KMS-11 (cell line): ENCODE measurements at regions not wholly inside any gene's neighbourhood (a gene's known extent, or its start where the extent isn't known, plus 50 kb on each side); places are given as distances from the start of the nearest gene placed in this dataset.
"Not testable (repeated sequence)": the region's sequence is repeated elsewhere in the genome, so short reads cannot be mapped to it uniquely, and the experiment has no call there.

ENCODE experiments used
- H2AFZ ChIP-seq: fragments of 200-600 bp; sonication (generic); 2 replicates; pipeline ENCODE4 v1.6.1; 2016; ENCODE audit warnings: antibody characterized with exemption, mixed run types, low read depth
- H3K27ac ChIP-seq: fragments of 200-600 bp; sonication (generic); 2 replicates; pipeline ENCODE4 v1.6.1; 2016; ENCODE audit warnings: mild to moderate bottlenecking, mixed run types
- H3K27me3 ChIP-seq: fragments of 200-600 bp; sonication (generic); 2 replicates; pipeline ENCODE4 v1.6.1; 2017; ENCODE audit warnings: mild to moderate bottlenecking, low read depth, mixed run types, moderate library complexity; ENCODE audit not compliant: insufficient read depth
- H3K36me3 ChIP-seq: fragments of 200-600 bp; sonication (generic); 2 replicates; pipeline ENCODE4 v1.6.1; 2017; ENCODE audit warnings: mild to moderate bottlenecking, mixed run types; ENCODE audit not compliant: insufficient read depth
- H3K4me1 ChIP-seq: fragments of 200-600 bp; sonication (generic); 2 replicates; pipeline ENCODE4 v1.6.1; 2016; ENCODE audit warnings: mild to moderate bottlenecking, low read depth, mixed run types; ENCODE audit not compliant: poor library complexity, severe bottlenecking
- H3K4me2 ChIP-seq: fragments of 200-600 bp; sonication (generic); 2 replicates; pipeline ENCODE4 v1.7.0; 2016; ENCODE audit warnings: mild to moderate bottlenecking, mixed run types
- H3K4me3 ChIP-seq: fragments of 200-600 bp; sonication (generic); IDR thresholded peaks from 2 replicates; pipeline ENCODE4 v1.6.1; 2017; ENCODE audit warnings: low read depth, low read length, mixed read lengths; ENCODE audit not compliant: insufficient read depth
- H3K79me2 ChIP-seq: fragments of 200-600 bp; sonication (generic); 2 replicates; pipeline ENCODE4 v1.6.1; 2016; ENCODE audit warnings: low read depth, mixed run types; ENCODE audit not compliant: insufficient read depth
- H3K9ac ChIP-seq: fragments of 200-600 bp; sonication (generic); 2 replicates; pipeline ENCODE4 v1.6.1; 2016; ENCODE audit warnings: mild to moderate bottlenecking, mixed run types
- H4K20me1 ChIP-seq: fragments of 200-600 bp; sonication (generic); 2 replicates; pipeline ENCODE4 v1.6.1; 2016; ENCODE audit warnings: mild to moderate bottlenecking, mixed run types; ENCODE audit not compliant: insufficient read depth
- TF ChIP-seq, protein P1 (sequence below): fragments of 200-600 bp; sonication (generic); conservative IDR thresholded peaks from 2 replicates; pipeline ENCODE4 v1.6.1; 2017; ENCODE audit warnings: low read depth, mild to moderate bottlenecking, antibody characterized with exemption, low read length, moderate library complexity, mixed read lengths

DNA sequence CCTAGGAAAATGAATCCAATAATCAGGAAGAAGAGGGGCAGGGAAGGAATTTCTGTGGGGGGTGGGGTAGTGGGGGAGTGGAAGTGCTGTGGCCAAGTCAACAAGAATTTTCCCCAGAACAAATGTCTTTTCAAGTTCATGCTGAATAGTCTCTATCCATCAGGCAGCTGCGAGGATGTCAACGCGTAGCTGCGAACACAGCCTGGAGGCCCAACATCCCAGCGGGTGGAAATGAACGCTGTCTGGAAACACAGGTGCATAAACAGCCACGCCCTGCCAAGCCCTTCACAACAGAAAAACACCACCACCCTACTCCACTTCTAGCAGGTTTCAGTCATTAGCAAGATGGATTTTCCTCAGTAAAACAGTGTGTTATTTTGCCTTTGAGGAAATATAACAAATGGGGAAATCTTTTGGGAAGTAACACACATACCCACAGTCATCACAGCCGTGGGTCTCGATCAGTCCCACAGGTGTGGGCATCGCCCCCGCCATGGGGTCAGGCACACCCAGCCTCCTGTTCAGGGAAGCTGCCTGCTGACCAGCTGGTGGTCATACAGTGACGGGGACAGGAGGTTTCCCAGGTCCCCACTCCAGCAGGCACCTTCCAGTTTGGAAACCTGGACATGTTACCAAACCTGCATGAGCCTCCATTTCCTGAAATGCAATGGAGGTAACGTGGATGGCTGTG lies 112.1 kb upstream of the THBS2 start:
- TF ChIP-seq, protein P1, sequence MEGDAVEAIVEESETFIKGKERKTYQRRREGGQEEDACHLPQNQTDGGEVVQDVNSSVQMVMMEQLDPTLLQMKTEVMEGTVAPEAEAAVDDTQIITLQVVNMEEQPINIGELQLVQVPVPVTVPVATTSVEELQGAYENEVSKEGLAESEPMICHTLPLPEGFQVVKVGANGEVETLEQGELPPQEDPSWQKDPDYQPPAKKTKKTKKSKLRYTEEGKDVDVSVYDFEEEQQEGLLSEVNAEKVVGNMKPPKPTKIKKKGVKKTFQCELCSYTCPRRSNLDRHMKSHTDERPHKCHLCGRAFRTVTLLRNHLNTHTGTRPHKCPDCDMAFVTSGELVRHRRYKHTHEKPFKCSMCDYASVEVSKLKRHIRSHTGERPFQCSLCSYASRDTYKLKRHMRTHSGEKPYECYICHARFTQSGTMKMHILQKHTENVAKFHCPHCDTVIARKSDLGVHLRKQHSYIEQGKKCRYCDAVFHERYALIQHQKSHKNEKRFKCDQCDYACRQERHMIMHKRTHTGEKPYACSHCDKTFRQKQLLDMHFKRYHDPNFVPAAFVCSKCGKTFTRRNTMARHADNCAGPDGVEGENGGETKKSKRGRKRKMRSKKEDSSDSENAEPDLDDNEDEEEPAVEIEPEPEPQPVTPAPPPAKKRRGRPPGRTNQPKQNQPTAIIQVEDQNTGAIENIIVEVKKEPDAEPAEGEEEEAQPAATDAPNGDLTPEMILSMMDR: no peak
- Histone ChIP-seq H3K27me3 (no peaks in the 10 kb centered on the region), H2AFZ (no peak overlapping the region), H4K20me1 (no peaks in the 10 kb centered on the region), H3K9ac (no peak overlapping the region), H3K4me2 (no peak overlapping the region), H3K36me3 (no peaks in the 10 kb centered on the region), H3K4me3 (no peak overlapping the region), H3K27ac (no peak overlapping the region), H3K4me1 (no peaks in the 10 kb centered on the region), H3K79me2 (no peaks in the 10 kb centered on the region)

DNA sequence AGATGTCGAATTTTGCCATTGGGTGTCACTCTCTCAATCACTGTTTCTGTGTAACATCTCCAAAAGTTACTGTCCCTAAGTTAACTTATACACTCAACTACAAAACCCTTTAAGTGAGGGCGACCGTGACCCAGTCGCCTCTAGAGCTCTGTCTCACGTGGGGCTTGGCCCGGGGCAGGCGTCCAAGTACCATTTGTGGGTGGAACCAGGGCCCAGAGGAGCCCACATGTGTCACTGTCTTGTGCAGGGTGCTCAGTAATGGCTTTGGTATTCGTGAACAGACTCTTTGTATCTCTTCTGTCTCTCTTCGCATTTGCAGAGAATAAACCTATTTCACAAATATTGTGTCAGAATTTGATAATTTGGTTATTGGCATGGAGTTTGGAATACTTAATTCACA lies 109.9 kb upstream of the THBS2 start:
- Histone ChIP-seq H3K27ac (no peak overlapping the region), H2AFZ (no peak overlapping the region), H4K20me1 (no peaks in the 10 kb centered on the region), H3K4me1 (no peaks in the 10 kb centered on the region), H3K4me2 (no peak overlapping the region), H3K9ac (no peak overlapping the region), H3K27me3 (no peaks in the 10 kb centered on the region), H3K4me3 (no peak overlapping the region), H3K79me2 (no peaks in the 10 kb centered on the region), H3K36me3 (no peaks in the 10 kb centered on the region)
- TF ChIP-seq, protein P1: no peak

DNA sequence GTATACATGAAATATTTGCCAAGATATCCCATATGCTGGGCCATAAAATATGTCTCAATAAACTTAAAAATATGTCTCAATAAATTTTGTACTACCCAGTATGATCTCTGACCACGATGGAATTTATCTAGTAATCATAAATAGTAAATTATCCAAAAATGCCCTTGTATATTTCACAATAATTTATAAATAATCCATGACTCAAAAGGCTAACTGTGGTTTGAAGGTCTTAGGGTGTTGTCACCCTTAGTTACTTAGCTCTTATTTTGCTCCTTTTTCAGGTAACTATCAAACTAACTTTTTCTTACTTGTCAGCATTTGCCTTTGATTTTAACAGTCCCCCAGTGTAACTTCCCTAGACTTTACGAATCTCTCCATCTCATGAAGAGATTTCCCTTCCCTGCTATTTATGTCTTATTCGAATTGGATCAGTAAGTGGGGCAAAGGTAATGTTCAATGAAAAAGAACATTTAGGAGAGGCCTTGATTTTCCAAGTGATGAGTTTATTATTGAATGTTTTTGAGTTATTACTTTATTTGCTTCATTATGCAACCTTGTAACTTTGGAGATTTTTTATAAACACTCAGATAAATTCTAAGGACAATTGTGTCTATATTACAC lies 109.0 kb upstream of the THBS2 start:
- H3K27ac ChIP-seq: no peak overlapping the region
- no peak overlapping the region for H3K4me3 ChIP-seq
- no peak overlapping the region for H3K9ac ChIP-seq
- no peaks in the 10 kb centered on the region for H3K36me3 ChIP-seq
- no peak overlapping the region for H2AFZ ChIP-seq
- H4K20me1 ChIP-seq: no peaks in the 10 kb centered on the region
- TF ChIP-seq, protein P1: no peak
- H3K79me2 ChIP-seq: no peaks in the 10 kb centered on the region
- no peaks in the 10 kb centered on the region for H3K4me1 ChIP-seq
- no peak overlapping the region for H3K4me2 ChIP-seq
- H3K27me3 ChIP-seq: no peaks in the 10 kb centered on the region

DNA sequence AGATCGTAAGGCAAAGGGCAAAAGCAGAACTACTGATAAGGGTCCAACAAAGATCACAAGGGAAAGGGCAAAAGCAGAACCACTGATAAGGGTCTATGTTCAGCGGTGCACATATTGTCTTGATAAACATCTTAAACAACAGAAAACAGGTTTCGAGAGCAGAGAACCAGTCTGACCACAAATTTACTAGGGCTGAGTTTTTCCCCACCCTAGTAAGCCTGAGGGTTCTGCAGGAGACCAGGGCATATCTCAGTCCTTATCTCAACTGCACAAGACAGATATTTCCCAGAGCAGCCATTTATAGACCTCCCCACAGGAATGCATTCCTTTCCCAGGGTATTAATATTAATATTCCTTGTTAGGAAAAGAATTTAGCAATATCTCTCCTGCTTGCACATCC lies 101.4 kb upstream of the THBS2 start:
- not testable (repeated sequence) for H3K79me2 ChIP-seq, H3K36me3 ChIP-seq, H3K4me3 ChIP-seq, H2AFZ ChIP-seq, H3K4me2 ChIP-seq, H4K20me1 ChIP-seq, H3K4me1 ChIP-seq, H3K9ac ChIP-seq, H3K27ac ChIP-seq, H3K27me3 ChIP-seq

DNA sequence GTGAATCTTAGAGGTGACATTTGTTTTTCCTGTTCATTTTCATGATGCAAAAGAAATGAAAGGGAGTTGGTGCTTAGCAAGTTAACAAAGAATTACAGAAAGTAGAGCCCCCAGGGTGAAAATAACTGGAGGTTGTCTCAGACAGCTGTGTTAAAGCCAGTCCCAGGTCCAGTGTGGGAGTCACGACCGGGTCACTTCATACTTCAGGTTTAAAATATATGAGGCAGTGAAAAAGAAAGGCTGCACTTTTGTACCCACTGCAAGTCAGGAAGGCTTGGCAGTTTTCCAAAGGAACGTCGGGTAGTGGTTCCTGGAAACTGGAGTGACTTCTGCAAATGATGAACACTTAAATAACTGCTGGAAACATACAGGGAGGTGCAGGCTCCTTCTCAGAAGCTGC lies 91.5 kb upstream of the THBS2 start:
- no peak overlapping the region for H3K27ac ChIP-seq
- H3K4me1 ChIP-seq: no peaks in the 10 kb centered on the region
- H3K9ac ChIP-seq: no peak overlapping the region
- H3K27me3 ChIP-seq: no peaks in the 10 kb centered on the region
- H3K36me3 ChIP-seq: no peaks in the 10 kb centered on the region
- no peak overlapping the region for H2AFZ ChIP-seq
- TF ChIP-seq, protein P1: no peak
- no peaks in the 10 kb centered on the region for H4K20me1 ChIP-seq
- H3K4me2 ChIP-seq: no peak overlapping the region
- H3K4me3 ChIP-seq: no peak overlapping the region
- no peaks in the 10 kb centered on the region for H3K79me2 ChIP-seq
